Tongue (tissue), 1 donor: ENCODE measurements at regions not wholly inside any gene's neighbourhood (a gene's known extent, or its start where the extent isn't known, plus 50 kb on each side); places are given as distances from the start of the nearest gene placed in this dataset.

Experiments
- DNase-seq: peaks from one replicate; pipeline ENCODE4 v3.0.0-alpha.2; 2015

GRCh38 chr9:35540315-35540714 lies 50.4 kb downstream of the RUSC2 start:
- DNase-seq: no peak

GRCh38 chr9:35546853-35547252 lies 56.9 kb downstream of the RUSC2 start:
- no peak for DNase-seq

- DNase-seq: no peak
Measured at GRCh38 chr9:35547889-35548418, 57.1 kb upstream of the TESK1 start.

- no peak for DNase-seq
Measured at GRCh38 chr9:35548571-35548970, 56.5 kb upstream of the TESK1 start.

GRCh38 chr9:35549441-35549840 lies 55.6 kb upstream of the TESK1 start:
- no peak for DNase-seq

GRCh38 chr9:35552376-35552775 lies 52.7 kb upstream of the TESK1 start:
- no peak for DNase-seq

GRCh38 chr9:35552837-35553236 lies 52.2 kb upstream of the TESK1 start:
- DNase-seq: no peak

- peak; percentile 83 for DNase-seq
Measured at GRCh38 chr9:35553670-35554543, 51.2 kb upstream of the TESK1 start.

GRCh38 chr9:35555246-35555701 lies 49.8 kb upstream of the TESK1 start:
- no peak for DNase-seq
